HepG2 (cell line): ENCODE measurements at regions not wholly inside any gene's neighbourhood (a gene's known extent, or its start where the extent isn't known, plus 50 kb on each side); places are given as distances from the start of the nearest gene placed in this dataset.

Experiments used
- ATAC-seq: fragments of 200-7000 bp; cut with Tn5 transposase; 3 replicates; pipeline ENCODE4 v1.9.1; 2020; ENCODE audit warnings: mild to moderate bottlenecking, moderate library complexity
- BruUV-seq: library from RNA; stranded (reverse); fragments of 400-500 nt; replicated peaks from 2 replicates; lab custom pipeline; 2021; lab: Mats Ljungman, UMichigan
- CTCF ChIA-PET: fragments of 300-600 bp; formaldehyde crosslinking; extraction: SDS; loops from one replicate; lab custom pipeline; 2021; ENCODE audit warnings: low total read pairs, inconsistent platforms, low intra/inter-chr PET ratio; lab: Yijun Ruan, JAX
- POLR2A ChIA-PET: fragments of 350-600 bp; sonication (Branson Sonifier 250); formaldehyde crosslinking; loops from one replicate; lab custom pipeline; 2020; ENCODE audit warnings: antibody characterized with exemption, inconsistent platforms; lab: Yijun Ruan, JAX
- DNase-seq: peaks from one replicate; pipeline ENCODE4 v3.0.0-alpha.2; 2015; ENCODE audit warnings: low spot score
- FAIRE-seq: peaks from 3 replicates; lab custom pipeline; 2011; peaks lifted over from hg19 to GRCh38; lab: Jason Lieb, UNC
- H2AFZ ChIP-seq: one replicate; pipeline ENCODE4 v1.6.1; 2011; ENCODE audit warnings: low read length, inconsistent platforms
- H3K27ac ChIP-seq: fragments of 300-600 bp; 3 replicates; pipeline ENCODE4 v1.8.0; 2011; ENCODE audit warnings: mixed run types, mild to moderate bottlenecking, mixed read lengths, low read length, inconsistent platforms; ENCODE audit not compliant: insufficient read depth; ENCODE audit errors: extremely low read length
- H3K27me3 ChIP-seq, 2 experiments: fragments of 200-600 bp in 1 of 2; 2 replicates in 1 of 2; 3 replicates in 1 of 2; pipeline versions ENCODE4 v1.6.0 to v1.8.0; 2011; ENCODE audit warnings: low read length in 2 of 2, mild to moderate bottlenecking in 2 of 2, moderate library complexity in 2 of 2, inconsistent platforms in 1 of 2; ENCODE audit not compliant: insufficient read depth in 2 of 2, control insufficient read depth in 1 of 2
- H3K36me3 ChIP-seq, 2 experiments: fragments of 200-600 bp in 1 of 2; replicated peaks in 1 of 2; 2 replicates in 1 of 2; 3 replicates in 1 of 2; pipeline versions ENCODE4 v1.5.1 to v1.8.0; 2011; ENCODE audit warnings: low read length in 2 of 2, inconsistent platforms in 1 of 2; ENCODE audit not compliant: insufficient read depth in 2 of 2, control insufficient read depth in 1 of 2
- H3K4me1 ChIP-seq: 2 replicates; pipeline ENCODE4 v1.5.1; 2012; ENCODE audit warnings: low read length, inconsistent platforms; ENCODE audit not compliant: insufficient read depth
- H3K4me2 ChIP-seq: 2 replicates; pipeline ENCODE4 v1.6.0; 2011; ENCODE audit warnings: low read depth, low read length, inconsistent platforms
- H3K4me3 ChIP-seq, 3 experiments: fragments of 200-600 bp in 1 of 3; sonication (generic), shearing (Covaris generic) in 1 of 3; replicated peaks in 1 of 3; 2 replicates each; pipeline ENCODE4 v1.5.1; 2011 to 2016; ENCODE audit warnings: low read length in 3 of 3, inconsistent platforms in 2 of 3, low read depth in 2 of 3, mild to moderate bottlenecking in 2 of 3, control low read depth in 1 of 3, mixed read lengths in 1 of 3; ENCODE audit not compliant: insufficient read depth in 1 of 3
- H3K79me2 ChIP-seq: one replicate; pipeline ENCODE4 v1.6.1; 2011; ENCODE audit warnings: low read length, inconsistent platforms; ENCODE audit not compliant: insufficient read depth
- H3K9ac ChIP-seq: 2 replicates; pipeline ENCODE4 v1.6.0; 2011; ENCODE audit warnings: mild to moderate bottlenecking, low read depth, low read length, inconsistent platforms; ENCODE audit not compliant: insufficient read depth
- H3K9me3 ChIP-seq: 2 replicates; pipeline ENCODE4 v1.5.1; 2012; ENCODE audit warnings: mild to moderate bottlenecking, low read length
- H4K20me1 ChIP-seq: 2 replicates; pipeline ENCODE4 v1.6.0; 2011; ENCODE audit warnings: inconsistent platforms, mild to moderate bottlenecking, low read length, moderate library complexity; ENCODE audit not compliant: insufficient read depth
- ARID4A ChIP-seq: sonication (generic); formaldehyde crosslinking; IDR thresholded peaks from 2 replicates; pipeline ENCODE4 v1.5.0; 2020; ENCODE audit warnings: mild to moderate bottlenecking, missing genetic modification reagents, borderline replicate concordance
- ATF4 ChIP-seq, 2 experiments: fragments of 450-650 bp in 1 of 2; sonication (generic) in 1 of 2; formaldehyde crosslinking; IDR thresholded peaks; 2 replicates each; pipeline versions ENCODE4 v1.5.0 to v1.8.0; 2020 to 2022; ENCODE audit warnings: mild to moderate bottlenecking in 1 of 2, missing genetic modification reagents in 1 of 2
- CBFB ChIP-seq: sonication (generic); formaldehyde crosslinking; IDR thresholded peaks from 2 replicates; pipeline ENCODE4 v1.4.0; 2020; ENCODE audit warnings: missing genetic modification reagents
- CREM ChIP-seq, 2 experiments: sonication (generic) in 1 of 2; formaldehyde crosslinking in 1 of 2; IDR thresholded peaks; 2 replicates each; pipeline versions ENCODE4 v1.4.0 to v1.6.1; 2016 to 2020; ENCODE audit warnings: antibody characterized with exemption in 1 of 2, mild to moderate bottlenecking in 1 of 2, missing genetic modification reagents in 1 of 2
- NFRKB ChIP-seq: fragments of 450-650 bp; IDR thresholded peaks from 2 replicates; pipeline ENCODE4 v1.6.1; 2017
- NR2F1 ChIP-seq, 2 experiments: fragments of 450-650 bp in 1 of 2; formaldehyde crosslinking in 1 of 2; IDR thresholded peaks; 2 replicates each; pipeline versions ENCODE4 v1.5.0 to v1.6.1; 2016 to 2020; ENCODE audit warnings: mild to moderate bottlenecking in 1 of 2, missing compliant biosample characterization in 1 of 2, missing genetic modification reagents in 1 of 2, moderate library complexity in 1 of 2
- NR2F6 ChIP-seq, 2 experiments: IDR thresholded peaks; 2 replicates each; pipeline ENCODE4 v1.6.1; 2016; ENCODE audit warnings: antibody characterized with exemption in 1 of 2, mild to moderate bottlenecking in 1 of 2
- NRL ChIP-seq: sonication (generic); formaldehyde crosslinking; IDR thresholded peaks from 2 replicates; pipeline ENCODE4 v1.5.0; 2020; ENCODE audit warnings: missing genetic modification reagents, mild to moderate bottlenecking, moderate library complexity, borderline replicate concordance
- PHF20 ChIP-seq: sonication (generic); formaldehyde crosslinking; IDR thresholded peaks from 2 replicates; pipeline ENCODE4 v1.5.0; 2020; ENCODE audit warnings: mild to moderate bottlenecking, missing genetic modification reagents
- PRPF4 ChIP-seq: fragments of 200-400 bp; formaldehyde crosslinking; IDR thresholded peaks from 2 replicates; pipeline ENCODE4 v1.6.1; 2016; ENCODE audit warnings: low read length, low read depth; ENCODE audit not compliant: poor library complexity, severe bottlenecking
- RCOR2 ChIP-seq: IDR thresholded peaks from 2 replicates; pipeline ENCODE4 v1.6.1; 2016; ENCODE audit warnings: missing biosample characterization, missing genetic modification reagents
- SNAI1 ChIP-seq: sonication (generic); formaldehyde crosslinking; IDR thresholded peaks from 2 replicates; pipeline ENCODE4 v1.5.0; 2020; ENCODE audit warnings: mild to moderate bottlenecking, missing genetic modification reagents, borderline replicate concordance
- UBTF ChIP-seq: sonication (generic); formaldehyde crosslinking; IDR thresholded peaks from 2 replicates; pipeline ENCODE4 v1.4.0; 2020; ENCODE audit warnings: mild to moderate bottlenecking, missing genetic modification reagents
- ZKSCAN1 ChIP-seq: fragments of 150-350 bp; IDR thresholded peaks from 2 replicates; pipeline ENCODE4 v1.6.1; 2014; ENCODE audit warnings: low read length
- ZNF292 ChIP-seq: sonication (generic); formaldehyde crosslinking; IDR thresholded peaks from 2 replicates; pipeline ENCODE4 v1.8.1; 2022; ENCODE audit warnings: mild to moderate bottlenecking, low read depth, missing genetic modification reagents, borderline replicate concordance
- ZNF446 ChIP-seq: sonication (generic); formaldehyde crosslinking; IDR thresholded peaks from 2 replicates; pipeline ENCODE4 v1.5.0; 2020; ENCODE audit warnings: mild to moderate bottlenecking, missing genetic modification reagents
- WGBS: methylation state at CpG from one replicate; pipeline ENCODE4 v1.1.6; 2017; ENCODE audit warnings: low lambda C conversion rate; 5-methylcytosine and 5-hydroxymethylcytosine counted together
- in situ Hi-C: cut with HindIII; loops from 2 replicates; pipeline ENCODE4 v1.10.0; 2017; ENCODE audit warnings: low pct_unique_long_range_greater_than_20kb; ENCODE audit not compliant: extremely low pct_ligation_motif_present
- intact Hi-C: fragments of 100-400 bp; cut with micrococcal nuclease; formaldehyde crosslinking; loops from one replicate; pipeline ENCODE4 v1.10.0; 2022; ENCODE audit not compliant: unreplicated experiment

- no peak overlapping the region for H3K9ac ChIP-seq
- in situ Hi-C loops = no loop called here
- WGBS = 0% methylated on average over 2 of the region's 2 CpGs
- no peak for TF ChIP-seq NRL (CRISPR knock-in tag)
- TF ChIP-seq ZNF446 (CRISPR knock-in tag) = no peak
- TF ChIP-seq PHF20 = no peak
- no peak for TF ChIP-seq SNAI1 (CRISPR knock-in tag)
- TF ChIP-seq CBFB (CRISPR knock-in tag) = no peak
- no peak for TF ChIP-seq ARID4A
- TF ChIP-seq PRPF4 = no peak
- no peak for TF ChIP-seq ZNF292
- no peak for TF ChIP-seq NFRKB
- TF ChIP-seq NR2F6 (IDR thresholded peaks at IDR 0.05) = no peak
- no peak for TF ChIP-seq NR2F6 (CRISPR knock-in tag; IDR thresholded peaks at IDR 0.05)
- no peak for TF ChIP-seq ATF4 (CRISPR knock-in tag; IDR thresholded peaks at IDR 0.05)
- no peak for TF ChIP-seq CREM (IDR thresholded peaks at IDR 0.05)
- TF ChIP-seq CREM (CRISPR knock-in tag; IDR thresholded peaks at IDR 0.05) = no peak
- TF ChIP-seq UBTF (CRISPR knock-in tag) = no peak
- TF ChIP-seq ZKSCAN1 = no peak
- no peak for TF ChIP-seq RCOR2 (CRISPR knock-in tag)
- TF ChIP-seq NR2F1 (CRISPR knock-in tag; IDR thresholded peaks at IDR 0.05) = no peak
- DNase-seq (no peak), ATAC-seq (no peak), FAIRE-seq (no peak)
- H3K4me3 ChIP-seq = no peak overlapping the region
- intact Hi-C loops = no loop called here
- ChIA-PET CTCF (no interaction called here), POLR2A (no interaction called here)
- H3K4me2 ChIP-seq = no peak overlapping the region
- H3K4me1 ChIP-seq = no peaks in the 10 kb centered on the region
- H3K27me3 ChIP-seq = no peaks in the 10 kb centered on the region
- no peaks in the 10 kb centered on the region for H3K9me3 ChIP-seq
- H2AFZ ChIP-seq = no peak overlapping the region
- no peaks in the 10 kb centered on the region for H3K79me2 ChIP-seq
- no peaks in the 10 kb centered on the region for H4K20me1 ChIP-seq
- no TSS peak for BruUV-seq
- no peak overlapping the region for H3K27ac ChIP-seq
- H3K36me3 ChIP-seq = no peaks in the 10 kb centered on the region
Observed at GRCh38 chr2:180614776-180615175, 365.6 kb upstream of the UBE2E3 start.
